ENCODE measurements at regions not wholly inside any gene's neighbourhood (a gene's known extent, or its start where the extent isn't known, plus 50 kb on each side); places are given as distances from the start of the nearest gene placed in this dataset.

DNA sequence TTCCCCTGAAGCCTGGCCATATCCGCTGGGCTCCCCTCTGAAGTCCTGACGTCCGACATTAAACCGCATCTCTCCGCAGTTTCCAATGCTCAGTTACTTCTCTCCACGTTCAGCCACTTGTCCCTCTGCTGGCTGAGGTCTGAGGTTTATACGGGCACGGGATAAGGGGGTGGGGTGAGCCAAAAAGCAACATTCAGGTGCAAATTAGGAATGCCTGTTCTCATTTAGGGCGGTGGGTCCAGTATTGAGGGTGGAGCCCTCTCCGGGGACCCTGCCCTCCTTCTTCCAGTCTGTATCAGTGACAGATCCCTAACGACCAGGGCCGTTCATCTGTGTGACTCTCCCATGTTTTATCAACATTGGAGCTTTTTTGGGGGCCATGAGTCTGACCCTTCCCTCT, 1454.4 kb downstream of the HACE1 start:
- H3K9me3 Mint-ChIP-seq, result no peaks in the 10 kb centered on the region
- no peaks in the 10 kb centered on the region for H3K4me1 Mint-ChIP-seq (ENCODE audit: unreplicated experiment)
- no peaks in the 10 kb centered on the region for H3K36me3 Mint-ChIP-seq
- no peaks in the 10 kb centered on the region for H3K27me3 Mint-ChIP-seq
- H3K27ac Mint-ChIP-seq, result no peak overlapping the region
- TF ChIP-seq, protein P1, sequence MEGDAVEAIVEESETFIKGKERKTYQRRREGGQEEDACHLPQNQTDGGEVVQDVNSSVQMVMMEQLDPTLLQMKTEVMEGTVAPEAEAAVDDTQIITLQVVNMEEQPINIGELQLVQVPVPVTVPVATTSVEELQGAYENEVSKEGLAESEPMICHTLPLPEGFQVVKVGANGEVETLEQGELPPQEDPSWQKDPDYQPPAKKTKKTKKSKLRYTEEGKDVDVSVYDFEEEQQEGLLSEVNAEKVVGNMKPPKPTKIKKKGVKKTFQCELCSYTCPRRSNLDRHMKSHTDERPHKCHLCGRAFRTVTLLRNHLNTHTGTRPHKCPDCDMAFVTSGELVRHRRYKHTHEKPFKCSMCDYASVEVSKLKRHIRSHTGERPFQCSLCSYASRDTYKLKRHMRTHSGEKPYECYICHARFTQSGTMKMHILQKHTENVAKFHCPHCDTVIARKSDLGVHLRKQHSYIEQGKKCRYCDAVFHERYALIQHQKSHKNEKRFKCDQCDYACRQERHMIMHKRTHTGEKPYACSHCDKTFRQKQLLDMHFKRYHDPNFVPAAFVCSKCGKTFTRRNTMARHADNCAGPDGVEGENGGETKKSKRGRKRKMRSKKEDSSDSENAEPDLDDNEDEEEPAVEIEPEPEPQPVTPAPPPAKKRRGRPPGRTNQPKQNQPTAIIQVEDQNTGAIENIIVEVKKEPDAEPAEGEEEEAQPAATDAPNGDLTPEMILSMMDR (conservative IDR thresholded peaks at IDR 0.05), result no peak
- no peak overlapping the region for H3K4me3 Mint-ChIP-seq
- DNase-seq (ENCODE audit: extremely low spot score, unreplicated experiment), result no peak

DNA sequence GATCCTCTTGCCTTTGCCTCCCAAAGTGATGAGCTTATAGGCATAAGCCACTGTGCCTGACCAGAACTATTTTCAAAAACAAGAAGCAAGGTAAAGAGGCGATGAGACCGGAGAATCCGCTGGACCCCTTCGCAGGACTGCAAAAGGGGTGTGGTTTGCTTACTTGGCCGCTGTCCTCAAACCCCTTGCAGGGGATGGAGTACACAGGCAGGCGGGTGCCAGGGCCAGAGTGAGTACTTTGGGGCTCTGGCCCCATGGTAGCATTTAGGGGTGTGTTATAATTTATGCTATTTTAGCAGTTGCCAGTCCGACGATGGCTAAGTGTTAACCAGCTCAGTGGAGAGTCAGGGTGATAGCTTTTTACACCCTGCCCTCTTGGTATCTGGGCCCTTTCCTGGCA, 1454.9 kb downstream of the HACE1 start:
- no peak overlapping the region for H3K27ac Mint-ChIP-seq
- TF ChIP-seq, protein P1 (conservative IDR thresholded peaks at IDR 0.05), result no peak
- no peaks in the 10 kb centered on the region for H3K9me3 Mint-ChIP-seq
- H3K4me1 Mint-ChIP-seq (ENCODE audit: unreplicated experiment), result no peaks in the 10 kb centered on the region
- H3K27me3 Mint-ChIP-seq, result no peaks in the 10 kb centered on the region
- H3K36me3 Mint-ChIP-seq, result no peaks in the 10 kb centered on the region
- DNase-seq (ENCODE audit: extremely low spot score, unreplicated experiment), result no peak
- no peak overlapping the region for H3K4me3 Mint-ChIP-seq

DNA sequence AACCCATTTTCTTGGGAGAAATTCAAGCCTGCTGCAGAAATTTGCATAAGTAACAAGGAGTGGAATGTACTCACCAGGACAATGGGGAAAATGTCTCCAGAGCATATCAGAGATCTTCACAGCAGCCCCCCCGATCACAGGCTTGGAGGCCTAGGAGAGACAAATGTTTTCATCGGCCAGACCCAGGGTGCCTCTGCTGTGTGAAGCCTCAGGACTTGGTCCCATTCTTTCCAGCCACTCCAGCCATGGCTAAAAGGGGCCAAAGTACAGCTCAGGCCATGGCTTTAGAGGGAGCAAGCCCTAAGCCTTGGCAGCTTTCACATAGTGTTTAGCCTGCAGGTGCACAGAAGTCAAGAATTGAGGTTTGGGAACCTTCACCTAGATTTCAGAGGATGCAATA, 1463.0 kb downstream of the HACE1 start:
- no peak overlapping the region for H3K27ac Mint-ChIP-seq
- TF ChIP-seq, protein P1 (conservative IDR thresholded peaks at IDR 0.05), result no peak
- H3K36me3 Mint-ChIP-seq, result no peaks in the 10 kb centered on the region
- no peak overlapping the region for H3K4me3 Mint-ChIP-seq
- no peaks in the 10 kb centered on the region for H3K27me3 Mint-ChIP-seq
- peaks cover 6% of the 10 kb centered on the region for H3K9me3 Mint-ChIP-seq
- no peaks in the 10 kb centered on the region for H3K4me1 Mint-ChIP-seq (ENCODE audit: unreplicated experiment)
- DNase-seq (ENCODE audit: extremely low spot score, unreplicated experiment), result no peak

DNA sequence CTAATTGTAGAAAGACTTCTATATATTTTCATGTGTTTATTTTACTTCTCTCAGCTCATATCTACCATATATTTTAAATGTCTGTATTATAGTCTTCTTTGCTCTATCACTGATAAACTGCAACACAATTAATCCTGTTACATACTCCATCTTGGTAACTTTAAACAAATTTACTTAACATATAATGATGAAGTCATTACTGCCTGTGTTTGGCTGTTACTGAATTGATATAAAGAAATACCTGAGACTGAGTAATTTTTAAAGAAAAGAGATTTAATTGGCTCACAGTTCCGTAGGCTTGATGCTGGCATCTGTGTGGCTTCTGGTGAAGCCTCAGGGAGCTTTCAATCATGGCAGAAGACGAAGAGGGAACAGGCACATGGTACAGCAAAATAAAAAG, 1480.4 kb downstream of the HACE1 start:
- Mint-ChIP-seq H3K4me1 (ENCODE audit: unreplicated experiment) (no peaks in the 10 kb centered on the region), H3K4me3 (no peak overlapping the region), H3K27ac (no peak overlapping the region), H3K36me3 (no peaks in the 10 kb centered on the region), H3K27me3 (no peaks in the 10 kb centered on the region), H3K9me3 (no peaks in the 10 kb centered on the region)
- TF ChIP-seq, protein P1 (conservative IDR thresholded peaks at IDR 0.05), result no peak
- DNase-seq (ENCODE audit: extremely low spot score, unreplicated experiment), result no peak

DNA sequence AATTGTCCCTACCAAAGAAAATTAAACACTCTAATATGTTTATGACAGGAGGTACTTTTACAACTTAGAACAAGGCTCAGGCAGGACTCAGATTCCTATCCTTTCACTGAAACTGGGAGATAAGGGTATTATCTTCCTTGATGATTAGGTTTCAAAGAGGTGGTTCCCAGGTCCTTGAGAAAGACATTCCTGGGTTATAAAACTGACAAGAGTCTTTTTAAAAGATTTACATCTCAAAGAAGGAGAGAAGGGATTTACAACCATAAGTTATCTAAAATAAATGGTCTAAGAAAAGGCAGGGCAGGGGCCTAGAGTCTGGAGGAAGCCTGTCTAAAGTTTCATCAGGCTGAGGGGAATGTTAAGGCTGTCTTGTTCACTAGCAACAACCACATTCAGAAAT, 1492.5 kb downstream of the HACE1 start:
- Mint-ChIP-seq H3K27me3 (no peaks in the 10 kb centered on the region), H3K9me3 (peaks cover 7% of the 10 kb centered on the region), H3K4me1 (ENCODE audit: unreplicated experiment) (peaks cover 10% of the 10 kb centered on the region), H3K4me3 (no peak overlapping the region), H3K27ac (no peak overlapping the region), H3K36me3 (no peaks in the 10 kb centered on the region)
- no peak for DNase-seq (ENCODE audit: extremely low spot score, unreplicated experiment)
- TF ChIP-seq, protein P1 (conservative IDR thresholded peaks at IDR 0.05), result no peak

DNA sequence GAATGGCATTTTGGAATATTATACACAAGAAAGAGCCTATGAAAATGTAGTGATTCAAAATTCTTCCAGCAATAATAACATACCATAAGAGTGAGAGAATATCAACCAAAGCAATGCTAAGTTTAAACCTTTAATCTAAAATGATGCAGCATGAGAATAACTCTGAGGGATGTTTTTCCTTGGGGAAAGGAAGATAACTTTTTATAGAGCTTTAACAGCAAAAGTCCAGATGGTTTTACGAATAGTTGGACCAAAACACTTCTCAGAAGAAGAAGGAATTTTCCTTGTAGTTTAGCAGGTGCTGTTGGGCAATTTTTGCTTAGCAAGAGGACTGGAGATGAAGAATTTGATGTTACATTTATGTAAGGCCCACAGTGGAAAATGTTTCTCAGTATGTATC, 1503.2 kb downstream of the HACE1 start:
- no peaks in the 10 kb centered on the region for H3K4me1 Mint-ChIP-seq (ENCODE audit: unreplicated experiment)
- H3K27ac Mint-ChIP-seq, result no peak overlapping the region
- no peak overlapping the region for H3K4me3 Mint-ChIP-seq
- DNase-seq (ENCODE audit: extremely low spot score, unreplicated experiment), result no peak
- no peaks in the 10 kb centered on the region for H3K36me3 Mint-ChIP-seq
- H3K27me3 Mint-ChIP-seq, result no peaks in the 10 kb centered on the region
- H3K9me3 Mint-ChIP-seq, result no peaks in the 10 kb centered on the region
- TF ChIP-seq, protein P1 (conservative IDR thresholded peaks at IDR 0.05), result no peak

Measured in type B pancreatic cell (in vitro differentiated cells).